Gastroesophageal sphincter (tissue), 3 donors: ENCODE measurements at regions not wholly inside any gene's neighbourhood (a gene's known extent, or its start where the extent isn't known, plus 50 kb on each side); places are given as distances from the start of the nearest gene placed in this dataset.

Source experiments
- POLR2A ChIP-seq, 2 donors: fragments of 450-650 bp; IDR thresholded peaks; one replicate each; pipeline ENCODE4 v1.6.1; 2017; ENCODE audit warnings: antibody characterized with exemption in 2 of 2, mild to moderate bottlenecking in 2 of 2, moderate library complexity in 1 of 2
- POLR2AphosphoS5 ChIP-seq: sonication (generic); formaldehyde crosslinking; IDR thresholded peaks from one replicate; pipeline ENCODE4 v1.6.1; 2017; ENCODE audit warnings: antibody characterized with exemption
- TF ChIP-seq, protein P1 (sequence below), 4 experiments: fragments of 200-600 bp in 2 of 4; fragments of 450-650 bp in 2 of 4; sonication (generic) in 1 of 4; IDR thresholded peaks; one replicate each; pipeline ENCODE4 v1.5.1; 2017 to 2019; ENCODE audit warnings: antibody characterized with exemption in 4 of 4, mild to moderate bottlenecking in 2 of 4, moderate library complexity in 2 of 4

DNA sequence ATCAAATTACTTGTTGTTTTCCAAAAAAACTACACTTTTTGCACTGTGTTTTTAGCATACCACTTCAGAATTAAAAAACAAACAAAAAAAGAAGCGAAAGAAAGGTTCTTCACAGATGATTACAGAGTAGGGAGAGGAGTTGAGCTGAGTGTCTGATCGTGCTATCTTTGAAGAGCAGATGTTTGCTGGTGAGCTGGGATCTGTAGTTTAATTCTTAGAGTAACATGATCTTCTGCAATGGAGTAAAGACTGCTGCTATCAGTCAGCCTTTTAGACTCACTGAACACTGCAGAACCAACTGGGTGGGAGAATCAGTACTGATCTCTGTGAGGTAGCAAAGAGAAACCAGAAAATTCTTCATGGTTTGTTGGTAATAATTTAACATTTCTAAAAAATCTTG lies 1197.8 kb upstream of the SORCS1 start:
- TF ChIP-seq POLR2A (IDR thresholded peaks at IDR 0.05) = no peak
- TF ChIP-seq POLR2AphosphoS5 = no peak
- TF ChIP-seq, protein P1, sequence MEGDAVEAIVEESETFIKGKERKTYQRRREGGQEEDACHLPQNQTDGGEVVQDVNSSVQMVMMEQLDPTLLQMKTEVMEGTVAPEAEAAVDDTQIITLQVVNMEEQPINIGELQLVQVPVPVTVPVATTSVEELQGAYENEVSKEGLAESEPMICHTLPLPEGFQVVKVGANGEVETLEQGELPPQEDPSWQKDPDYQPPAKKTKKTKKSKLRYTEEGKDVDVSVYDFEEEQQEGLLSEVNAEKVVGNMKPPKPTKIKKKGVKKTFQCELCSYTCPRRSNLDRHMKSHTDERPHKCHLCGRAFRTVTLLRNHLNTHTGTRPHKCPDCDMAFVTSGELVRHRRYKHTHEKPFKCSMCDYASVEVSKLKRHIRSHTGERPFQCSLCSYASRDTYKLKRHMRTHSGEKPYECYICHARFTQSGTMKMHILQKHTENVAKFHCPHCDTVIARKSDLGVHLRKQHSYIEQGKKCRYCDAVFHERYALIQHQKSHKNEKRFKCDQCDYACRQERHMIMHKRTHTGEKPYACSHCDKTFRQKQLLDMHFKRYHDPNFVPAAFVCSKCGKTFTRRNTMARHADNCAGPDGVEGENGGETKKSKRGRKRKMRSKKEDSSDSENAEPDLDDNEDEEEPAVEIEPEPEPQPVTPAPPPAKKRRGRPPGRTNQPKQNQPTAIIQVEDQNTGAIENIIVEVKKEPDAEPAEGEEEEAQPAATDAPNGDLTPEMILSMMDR (IDR thresholded peaks at IDR 0.05) = no peak
